ENCODE measurements at regions not wholly inside any gene's neighbourhood (a gene's known extent, or its start where the extent isn't known, plus 50 kb on each side); places are given as distances from the start of the nearest gene placed in this dataset.

GRCh38 chr5:111582451-111582850 lies 70.1 kb upstream of the STARD4 start:
- BruUV-seq (replicated peaks), result no TSS peak
- H3K9me1 ChIP-seq (ENCODE audit: insufficient read depth, low read length), result no peaks in the 10 kb centered on the region
- intact Hi-C loops (cut with micrococcal nuclease) (no loop called here), dilution Hi-C loops (cut with HindIII; ENCODE audit: low sequenced_read_pairs, unreplicated experiment) (no loop called here), in situ Hi-C loops (cut with MboI; ENCODE audit: low sequenced_read_pairs) (no loop called here)
- H3K4me3 ChIP-seq (ENCODE audit: insufficient read depth, low read depth, low read length), result no peak overlapping the region
- no peak overlapping the region; the same call in 1 of the 2 replicates for H2BK120ac ChIP-seq (ENCODE audit: low read depth, low read length)
- no peak overlapping the region for H3K9ac ChIP-seq (ENCODE audit: low read depth, low read length)
- no peak overlapping the region; the same call in 1 of the 2 replicates for H3K4me2 ChIP-seq (ENCODE audit: low read depth, low read length)
- no peak overlapping the region for H2BK15ac ChIP-seq (ENCODE audit: low read depth, low read length)
- ChIA-PET POLR2A (ENCODE audit: unreplicated experiment) (no interaction called here), CTCF (interaction anchor here (0.6 kb wide), 1 partner anchor 320 kb away, joined by 3 read pairs; no protein-coding TSS in a partner anchor)
- no peaks in the 10 kb centered on the region for H3K27me3 ChIP-seq (ENCODE audit: control insufficient read depth, insufficient read depth, low read length)
- H3K56ac ChIP-seq (ENCODE audit: extremely low read depth, insufficient read depth, low read length), result no peak overlapping the region
- H3K36me3 ChIP-seq (ENCODE audit: control insufficient read depth, insufficient read depth, low read length), result no peaks in the 10 kb centered on the region
- no peaks in the 10 kb centered on the region for H3K9me3 ChIP-seq (ENCODE audit: control insufficient read depth, insufficient read depth, low read length)
- no peak overlapping the region for H4K91ac ChIP-seq (ENCODE audit: insufficient read depth, low read depth, low read length)
- H4K5ac ChIP-seq (ENCODE audit: low read depth, low read length), result peak overlapping the region; percentile 47
- no peaks in the 10 kb centered on the region for H3K79me1 ChIP-seq (ENCODE audit: low read depth in 1 of 2, low read length in 2 of 2)
- H2BK5ac ChIP-seq (ENCODE audit: low read depth, low read length, poor library complexity, severe bottlenecking), result peak overlapping the region; percentile 67
- H3K4ac ChIP-seq (ENCODE audit: low read depth, low read length), result no peak overlapping the region
- no peak overlapping the region for H2AFZ ChIP-seq (replicated peaks; ENCODE audit: low read length, poor library complexity)
- no peaks in the 10 kb centered on the region for H4K20me1 ChIP-seq (ENCODE audit: insufficient read depth, low read length)
- H3K27ac ChIP-seq (ENCODE audit: insufficient read depth, low read length), result no peak overlapping the region
- no CpG with 5 or more reads among the region's 1 CpG for WGBS, 2 experiments (ENCODE audit: extremely low coverage in 2 of 2, insufficient read length in 1 of 2)
- peaks cover 11% of the 10 kb centered on the region; the same call in 1 of the 2 replicates for H3K4me1 ChIP-seq (ENCODE audit: control insufficient read depth, insufficient read depth, low read length)
- no peak overlapping the region for H3K23ac ChIP-seq (ENCODE audit: low read depth, low read length)
- no peak overlapping the region for H2AK5ac ChIP-seq (ENCODE audit: low read depth, low read length)
- H2BK20ac ChIP-seq (ENCODE audit: low read depth, low read length), result no peak overlapping the region
- TF ChIP-seq RCOR1 (IDR thresholded peaks at IDR 0.05; ENCODE audit: insufficient replicate concordance, low read length) (no peak), ELK1 (IDR thresholded peaks at IDR 0.05; ENCODE audit: borderline replicate concordance, low read depth, low read length) (no peak), POLR2A (IDR thresholded peaks at IDR 0.05; ENCODE audit: low read depth, low read length) (no peak), NFE2L2 (IDR thresholded peaks at IDR 0.05; ENCODE audit: low read depth, low read length) (no peak), RAD21 (IDR thresholded peaks at IDR 0.05; ENCODE audit: low read length) (no peak), MAZ (IDR thresholded peaks at IDR 0.05; ENCODE audit: borderline replicate concordance, low read depth, low read length) (no peak), BHLHE40 (IDR thresholded peaks at IDR 0.05; ENCODE audit: low read depth, low read length) (no peak), CTCF (conservative IDR thresholded peaks at IDR 0.05; ENCODE audit: low read depth, low read length) (no peak), FOS (IDR thresholded peaks at IDR 0.05; ENCODE audit: low read depth, low read length) (no peak), MAFK (IDR thresholded peaks at IDR 0.05; ENCODE audit: low read depth, low read length) (no peak), CEBPB (IDR thresholded peaks at IDR 0.05; ENCODE audit: low read depth, low read length) (no peak), MXI1 (IDR thresholded peaks at IDR 0.05; ENCODE audit: borderline replicate concordance, low read depth, low read length) (no peak), SMC3 (IDR thresholded peaks at IDR 0.05; ENCODE audit: low read depth, low read length) (no peak), RFX5 (IDR thresholded peaks at IDR 0.05; ENCODE audit: low read depth, low read length) (no peak), CHD1 (IDR thresholded peaks at IDR 0.05; ENCODE audit: low read depth, low read length) (no peak), USF2 (IDR thresholded peaks at IDR 0.05; ENCODE audit: low read depth, low read length) (no peak)
- H3K14ac ChIP-seq (replicated peaks; ENCODE audit: low read depth, low read length), result no peak overlapping the region
- H2AK9ac ChIP-seq (replicated peaks; ENCODE audit: low read depth, low read length, poor library complexity), result no peak overlapping the region
- ATAC-seq (ENCODE audit: low read depth) (no peak), DNase-seq (no peak)
- H4K8ac ChIP-seq (ENCODE audit: low read depth in 2 of 2, low read length in 2 of 2), result no peak overlapping the region
- H3K18ac ChIP-seq (ENCODE audit: low read depth, low read length), result peak overlapping the region; percentile 91

All from IMR-90 (cell line).